Liver (tissue), 8 donors: ENCODE measurements at regions not wholly inside any gene's neighbourhood (a gene's known extent, or its start where the extent isn't known, plus 50 kb on each side); places are given as distances from the start of the nearest gene placed in this dataset.

ENCODE experiments used
- DNase-seq: peaks from one replicate; pipeline ENCODE4 v3.0.0-alpha.2; 2017; ENCODE audit warnings: low spot score
- H3K27ac ChIP-seq, 2 donors: one replicate each; pipeline ENCODE4 v1.7.0; 2013; ENCODE audit warnings: inconsistent platforms in 2 of 2, low read length in 2 of 2, control low read depth in 1 of 2, low read depth in 1 of 2, mild to moderate bottlenecking in 1 of 2
- H3K27me3 ChIP-seq, 4 donors: one replicate each; pipeline versions ENCODE4 v1.6.1 to v1.7.0; 2013; ENCODE audit warnings: low read length in 3 of 4, inconsistent platforms in 1 of 4, mild to moderate bottlenecking in 1 of 4, moderate library complexity in 1 of 4; ENCODE audit not compliant: control insufficient read depth in 4 of 4, insufficient read depth in 4 of 4
- H3K36me3 ChIP-seq, 4 donors: one replicate each; pipeline versions ENCODE4 v1.6.1 to v1.7.0; 2013; ENCODE audit warnings: low read length in 3 of 4, mild to moderate bottlenecking in 3 of 4, low read depth in 1 of 4, moderate library complexity in 1 of 4; ENCODE audit not compliant: control insufficient read depth in 4 of 4, insufficient read depth in 3 of 4
- H3K4me1 ChIP-seq, 4 donors: one replicate each; pipeline versions ENCODE4 v1.6.1 to v1.7.0; 2013; ENCODE audit warnings: low read length in 3 of 4, mild to moderate bottlenecking in 3 of 4, moderate library complexity in 1 of 4; ENCODE audit not compliant: control insufficient read depth in 4 of 4, insufficient read depth in 4 of 4
- H3K4me3 ChIP-seq, 3 donors: one replicate each; pipeline versions ENCODE4 v1.6.1 to v1.7.0; 2013; ENCODE audit warnings: low read length in 3 of 3, control low read depth in 1 of 3, low read depth in 1 of 3, mild to moderate bottlenecking in 1 of 3
- H3K9ac ChIP-seq, 2 donors: one replicate each; pipeline ENCODE4 v1.7.0; 2013; ENCODE audit warnings: low read length in 2 of 2, mild to moderate bottlenecking in 2 of 2, moderate library complexity in 2 of 2, control low read depth in 1 of 2, low read depth in 1 of 2
- H3K9me3 ChIP-seq, 4 donors: one replicate each; pipeline versions ENCODE4 v1.6.1 to v1.7.0; 2013; ENCODE audit warnings: low read length in 3 of 4; ENCODE audit not compliant: control insufficient read depth in 4 of 4
- ATF3 ChIP-seq: IDR thresholded peaks from 2 replicates; pipeline ENCODE4 v1.6.1; 2016; ENCODE audit warnings: antibody characterized with exemption
- CTCF ChIP-seq: fragments of 150-350 bp; IDR thresholded peaks from 2 replicates; pipeline ENCODE4 v1.5.1; 2017; ENCODE audit warnings: improper control_type of control experiment, low read depth, low read length; ENCODE audit not compliant: missing input control
- EGR1 ChIP-seq, 2 donors: IDR thresholded peaks; 2 replicates each; pipeline ENCODE4 v1.6.1; 2016 to 2018; ENCODE audit warnings: antibody characterized with exemption in 2 of 2, low read depth in 2 of 2
- FOXA1 ChIP-seq: IDR thresholded peaks from 2 replicates; pipeline ENCODE4 v1.6.1; 2016; ENCODE audit warnings: antibody characterized with exemption
- GABPA ChIP-seq, 2 donors: IDR thresholded peaks in 1 of 2; conservative IDR thresholded peaks in 1 of 2; 2 replicates each; pipeline ENCODE4 v1.6.1; 2016; ENCODE audit warnings: antibody characterized with exemption in 2 of 2, mild to moderate bottlenecking in 1 of 2, moderate library complexity in 1 of 2
- HNF4A ChIP-seq, 2 donors: conservative IDR thresholded peaks; 2 replicates each; pipeline ENCODE4 v1.6.1; 2016; ENCODE audit warnings: antibody characterized with exemption in 2 of 2, mild to moderate bottlenecking in 2 of 2
- HNF4G ChIP-seq: IDR thresholded peaks from 2 replicates; pipeline ENCODE4 v1.6.1; 2016; ENCODE audit warnings: antibody characterized with exemption
- JUND ChIP-seq, 2 donors: IDR thresholded peaks; 2 replicates each; pipeline ENCODE4 v1.6.1; 2016; ENCODE audit warnings: antibody characterized with exemption in 2 of 2
- MAX ChIP-seq: IDR thresholded peaks from 2 replicates; pipeline ENCODE4 v1.6.1; 2016; ENCODE audit warnings: antibody characterized with exemption
- NR2F2 ChIP-seq: IDR thresholded peaks from 2 replicates; pipeline ENCODE4 v1.6.1; 2016; ENCODE audit warnings: antibody characterized with exemption
- RAD21 ChIP-seq, 2 donors: IDR thresholded peaks; 2 replicates each; pipeline ENCODE4 v1.6.1; 2016; ENCODE audit warnings: antibody characterized with exemption in 2 of 2, mild to moderate bottlenecking in 2 of 2
- REST ChIP-seq: IDR thresholded peaks from 2 replicates; pipeline ENCODE4 v1.6.1; 2016; ENCODE audit warnings: antibody characterized with exemption, mild to moderate bottlenecking
- SP1 ChIP-seq: IDR thresholded peaks from 2 replicates; pipeline ENCODE4 v1.6.1; 2018; ENCODE audit warnings: antibody characterized with exemption, mild to moderate bottlenecking
- TAF1 ChIP-seq: conservative IDR thresholded peaks from 2 replicates; pipeline ENCODE4 v1.6.1; 2016; ENCODE audit warnings: antibody characterized with exemption, mild to moderate bottlenecking
- YY1 ChIP-seq: IDR thresholded peaks from 2 replicates; pipeline ENCODE4 v1.6.1; 2016; ENCODE audit warnings: antibody characterized with exemption, mild to moderate bottlenecking
- ZBTB33 ChIP-seq: IDR thresholded peaks from 2 replicates; pipeline ENCODE4 v1.6.1; 2016; ENCODE audit warnings: antibody characterized with exemption
- WGBS: extraction: QIAGEN DNeasy Blood & Tissue Kit; methylation state at CpG from one replicate; pipeline ENCODE4 v1.1.7; 2013; 5-methylcytosine and 5-hydroxymethylcytosine counted together
- donor health status: healthy.
- donor health status: healthy.
- donor health status: healthy.
- donor health status: healthy.
- donor health status: healthy.

- Histone ChIP-seq H3K4me3 (no peak overlapping the region), H3K27me3 (no peaks in the 10 kb centered on the region), H3K27ac (no peak overlapping the region), H3K9ac (no peak overlapping the region), H3K9me3 (no peaks in the 10 kb centered on the region), H3K4me1 (no peaks in the 10 kb centered on the region), H3K36me3 (no peaks in the 10 kb centered on the region)
- 87% methylated on average over 6 of the region's 6 CpGs for WGBS
- DNase-seq, result no peak
- TF ChIP-seq REST (no peak), EGR1 (IDR thresholded peaks at IDR 0.05; ENCODE audit: low read depth in 2 of 2) (no peak), MAX (no peak)
Observed at GRCh38 chr5:15387931-15388524, 112.0 kb upstream of the FBXL7 start.

GRCh38 chr5:15386122-15386521, 113.9 kb upstream of the FBXL7 start:
- H3K4me1 ChIP-seq, result no peaks in the 10 kb centered on the region
- H3K9ac ChIP-seq, result no peak overlapping the region
- H3K36me3 ChIP-seq, result no peaks in the 10 kb centered on the region
- TF ChIP-seq HNF4G (no peak), HNF4A (conservative IDR thresholded peaks at IDR 0.05) (no peak), ZBTB33 (no peak), RAD21 (IDR thresholded peaks at IDR 0.05) (no peak), MAX (no peak), TAF1 (no peak), ATF3 (no peak), JUND (IDR thresholded peaks at IDR 0.05) (no peak), FOXA1 (no peak), NR2F2 (no peak), CTCF (no peak), YY1 (no peak), SP1 (no peak), GABPA (IDR thresholded peaks at IDR 0.05 in 1 of 2, conservative IDR thresholded peaks at IDR 0.05 in 1 of 2) (no peak)
- 94% methylated on average over 3 of the region's 3 CpGs for WGBS
- H3K27me3 ChIP-seq, result no peaks in the 10 kb centered on the region
- no peak overlapping the region for H3K4me3 ChIP-seq
- no peaks in the 10 kb centered on the region for H3K9me3 ChIP-seq
- no peak overlapping the region for H3K27ac ChIP-seq
- DNase-seq, result no peak
